ENCODE measurements at regions not wholly inside any gene's neighbourhood (a gene's known extent, or its start where the extent isn't known, plus 50 kb on each side); places are given as distances from the start of the nearest gene placed in this dataset.

DNA sequence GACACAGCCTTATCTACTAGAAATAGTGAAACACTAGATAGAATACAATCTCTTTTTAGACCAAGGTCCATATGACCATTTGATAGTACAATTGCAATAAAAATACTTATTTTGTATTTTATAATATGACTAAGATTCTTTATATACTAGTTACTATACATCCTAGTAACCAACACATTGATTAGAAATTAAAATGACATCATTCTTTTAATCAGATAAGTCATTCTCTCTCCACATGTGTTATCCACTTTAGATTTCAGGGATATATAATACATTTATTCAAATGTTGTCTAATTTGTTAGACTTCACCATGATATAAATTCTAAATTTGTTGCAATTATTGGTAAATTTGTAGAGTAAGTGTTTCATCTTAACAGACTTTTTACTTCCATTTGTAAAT lies 276.2 kb upstream of the DPH6 start:
- DNase-seq: no peak
- Histone ChIP-seq H3K27me3 (no peaks in the 10 kb centered on the region), H3K4me3 (no peak overlapping the region)

DNA sequence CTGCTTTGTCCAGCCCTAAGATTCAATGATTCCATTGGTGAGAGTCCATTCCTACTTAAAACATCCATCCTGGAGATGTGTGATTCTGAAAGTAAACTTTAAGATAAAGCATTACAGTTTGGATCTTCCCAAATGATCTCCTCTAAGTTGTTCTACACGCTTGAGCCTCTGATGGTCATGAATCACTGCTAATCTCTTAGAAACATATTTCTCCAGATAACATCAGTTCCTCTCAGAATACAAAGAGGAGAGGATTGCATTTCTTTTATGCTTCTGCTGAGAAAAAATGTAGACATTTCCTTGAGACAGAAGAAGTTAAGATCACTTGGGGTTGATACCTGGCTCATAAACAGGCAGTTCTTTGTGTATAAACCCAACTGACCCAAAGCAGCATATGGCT lies 281.2 kb upstream of the DPH6 start:
- intact Hi-C loops (cut with DNase I): no loop called here

More for the DNA sequence above, 276.2 kb upstream of the DPH6 start:
- no peaks in the 10 kb centered on the region for H3K4me1 ChIP-seq
- no peaks in the 10 kb centered on the region for H3K9me3 ChIP-seq
- no peak overlapping the region for H3K27ac ChIP-seq
- intact Hi-C loops (cut with DNase I): no loop called here
- H3K36me3 ChIP-seq: no peaks in the 10 kb centered on the region
- no peak for ATAC-seq
- TF ChIP-seq, protein P1, sequence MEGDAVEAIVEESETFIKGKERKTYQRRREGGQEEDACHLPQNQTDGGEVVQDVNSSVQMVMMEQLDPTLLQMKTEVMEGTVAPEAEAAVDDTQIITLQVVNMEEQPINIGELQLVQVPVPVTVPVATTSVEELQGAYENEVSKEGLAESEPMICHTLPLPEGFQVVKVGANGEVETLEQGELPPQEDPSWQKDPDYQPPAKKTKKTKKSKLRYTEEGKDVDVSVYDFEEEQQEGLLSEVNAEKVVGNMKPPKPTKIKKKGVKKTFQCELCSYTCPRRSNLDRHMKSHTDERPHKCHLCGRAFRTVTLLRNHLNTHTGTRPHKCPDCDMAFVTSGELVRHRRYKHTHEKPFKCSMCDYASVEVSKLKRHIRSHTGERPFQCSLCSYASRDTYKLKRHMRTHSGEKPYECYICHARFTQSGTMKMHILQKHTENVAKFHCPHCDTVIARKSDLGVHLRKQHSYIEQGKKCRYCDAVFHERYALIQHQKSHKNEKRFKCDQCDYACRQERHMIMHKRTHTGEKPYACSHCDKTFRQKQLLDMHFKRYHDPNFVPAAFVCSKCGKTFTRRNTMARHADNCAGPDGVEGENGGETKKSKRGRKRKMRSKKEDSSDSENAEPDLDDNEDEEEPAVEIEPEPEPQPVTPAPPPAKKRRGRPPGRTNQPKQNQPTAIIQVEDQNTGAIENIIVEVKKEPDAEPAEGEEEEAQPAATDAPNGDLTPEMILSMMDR (IDR thresholded peaks at IDR 0.05): no peak

DNA sequence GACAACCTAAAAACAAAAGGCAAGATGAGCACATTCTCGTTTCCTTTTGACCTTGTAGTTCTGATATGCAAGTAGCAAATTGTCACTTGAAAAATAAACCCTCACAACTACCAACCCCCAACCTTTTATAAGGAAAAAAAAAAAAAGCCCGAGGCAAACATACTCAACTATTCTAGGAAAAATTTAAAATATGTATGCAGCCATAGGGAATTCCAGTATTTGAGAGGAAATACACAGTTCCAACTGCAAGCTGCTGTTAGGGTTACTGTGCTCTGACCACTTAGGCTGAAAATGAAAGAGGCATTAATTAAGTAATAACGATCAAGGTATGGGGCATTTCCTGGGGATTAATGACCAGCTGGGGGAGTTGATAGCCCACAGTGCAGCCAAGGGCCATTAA lies 281.9 kb upstream of the DPH6 start:
- TF ChIP-seq, protein P1 (IDR thresholded peaks at IDR 0.05): no peak
- no peak for DNase-seq

More for the DNA sequence above, 281.2 kb upstream of the DPH6 start:
- no peaks in the 10 kb centered on the region for H3K4me1 ChIP-seq
- DNase-seq (no peak), ATAC-seq (no peak)
- no peaks in the 10 kb centered on the region for H3K9me3 ChIP-seq
- H3K27ac ChIP-seq: no peak overlapping the region
- no peak overlapping the region for H3K4me3 ChIP-seq
- H3K36me3 ChIP-seq: no peaks in the 10 kb centered on the region
- no peaks in the 10 kb centered on the region for H3K27me3 ChIP-seq
- TF ChIP-seq, protein P1 (IDR thresholded peaks at IDR 0.05): no peak

DNA sequence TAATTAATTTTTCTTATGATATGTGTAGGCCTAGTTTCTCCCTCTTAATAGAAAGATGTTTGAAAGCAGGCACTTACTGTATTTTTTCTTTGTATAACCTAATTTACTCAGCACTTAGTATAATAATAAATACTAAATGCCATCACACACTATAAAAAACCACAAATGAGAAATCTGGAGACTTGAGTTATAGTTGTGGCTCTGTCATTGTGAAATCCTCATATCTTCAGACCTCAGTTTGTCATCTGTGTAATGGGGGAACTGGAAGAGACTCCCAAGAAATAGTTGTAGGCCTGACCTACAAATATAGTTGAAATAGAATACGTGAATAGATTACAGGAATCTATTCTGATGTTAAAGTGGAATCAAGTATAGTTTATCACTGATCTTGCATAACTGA lies 287.6 kb upstream of the DPH6 start:
- Histone ChIP-seq H3K9me3 (peaks cover 0 to 2% of the 10 kb centered on the region in 2 donors), H3K4me3 (no peak overlapping the region), H3K4me1 (no peaks in the 10 kb centered on the region), H3K27ac (no peak overlapping the region), H3K36me3 (no peaks in the 10 kb centered on the region), H3K27me3 (no peaks in the 10 kb centered on the region)
- intact Hi-C loops (cut with DNase I): no loop called here
- no peak for DNase-seq
- TF ChIP-seq, protein P1 (IDR thresholded peaks at IDR 0.05): no peak
- ATAC-seq: no peak

More for the DNA sequence above, 281.9 kb upstream of the DPH6 start:
- ATAC-seq: no peak
- Histone ChIP-seq H3K27ac (no peak overlapping the region), H3K36me3 (no peaks in the 10 kb centered on the region), H3K27me3 (no peaks in the 10 kb centered on the region), H3K4me3 (no peak overlapping the region), H3K9me3 (no peaks in the 10 kb centered on the region), H3K4me1 (no peaks in the 10 kb centered on the region)
- intact Hi-C loops (cut with DNase I): no loop called here

DNA sequence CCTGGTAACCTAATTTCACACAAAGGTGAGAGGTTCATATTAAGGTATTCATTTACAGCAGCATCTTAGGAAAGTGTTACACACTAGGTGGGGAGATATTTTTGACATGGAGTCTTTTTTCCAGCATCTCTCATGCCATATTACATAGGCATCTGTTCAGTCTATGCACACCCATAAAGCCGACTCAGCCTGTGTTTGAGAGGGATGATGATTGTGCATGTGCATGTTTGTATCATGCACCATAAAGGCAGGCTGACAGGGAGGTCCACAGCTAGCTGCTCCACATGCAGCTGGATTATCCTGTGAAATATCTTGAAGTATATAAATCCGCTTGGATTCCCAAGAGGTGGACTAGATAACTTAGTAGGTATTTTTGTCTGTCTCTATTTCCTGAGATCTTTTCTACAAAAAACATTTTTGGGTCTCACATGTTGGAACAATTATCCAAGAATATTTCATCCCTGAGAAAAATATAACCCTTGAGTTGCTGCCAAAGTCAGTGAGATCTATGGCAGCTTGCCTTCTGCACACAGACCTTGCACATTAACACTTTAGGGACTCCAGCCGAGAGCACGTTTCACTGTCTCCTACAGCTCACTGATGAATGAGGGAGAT lies 288.4 kb upstream of the DPH6 start:
- intact Hi-C loops (cut with DNase I): no loop called here
- Histone ChIP-seq H3K4me3 (no peak overlapping the region), H3K9me3 (peaks cover 0 to 2% of the 10 kb centered on the region in 2 donors), H3K27me3 (no peaks in the 10 kb centered on the region), H3K36me3 (no peaks in the 10 kb centered on the region), H3K27ac (no peak overlapping the region), H3K4me1 (no peaks in the 10 kb centered on the region)
- no peak for ATAC-seq
- no peak for DNase-seq
- TF ChIP-seq, protein P1 (IDR thresholded peaks at IDR 0.05): no peak
